Liver (tissue), 8 donors: ENCODE measurements at regions not wholly inside any gene's neighbourhood (a gene's known extent, or its start where the extent isn't known, plus 50 kb on each side); places are given as distances from the start of the nearest gene placed in this dataset.

ENCODE experiments used
- DNase-seq: peaks from one replicate; pipeline ENCODE4 v3.0.0-alpha.2; 2017; ENCODE audit warnings: low spot score
- H3K27ac ChIP-seq, 2 donors: one replicate each; pipeline ENCODE4 v1.7.0; 2013; ENCODE audit warnings: inconsistent platforms in 2 of 2, low read length in 2 of 2, control low read depth in 1 of 2, low read depth in 1 of 2, mild to moderate bottlenecking in 1 of 2
- H3K27me3 ChIP-seq, 4 donors: one replicate each; pipeline versions ENCODE4 v1.6.1 to v1.7.0; 2013; ENCODE audit warnings: low read length in 3 of 4, inconsistent platforms in 1 of 4, mild to moderate bottlenecking in 1 of 4, moderate library complexity in 1 of 4; ENCODE audit not compliant: control insufficient read depth in 4 of 4, insufficient read depth in 4 of 4
- H3K36me3 ChIP-seq, 4 donors: one replicate each; pipeline versions ENCODE4 v1.6.1 to v1.7.0; 2013; ENCODE audit warnings: low read length in 3 of 4, mild to moderate bottlenecking in 3 of 4, low read depth in 1 of 4, moderate library complexity in 1 of 4; ENCODE audit not compliant: control insufficient read depth in 4 of 4, insufficient read depth in 3 of 4
- H3K4me1 ChIP-seq, 4 donors: one replicate each; pipeline versions ENCODE4 v1.6.1 to v1.7.0; 2013; ENCODE audit warnings: low read length in 3 of 4, mild to moderate bottlenecking in 3 of 4, moderate library complexity in 1 of 4; ENCODE audit not compliant: control insufficient read depth in 4 of 4, insufficient read depth in 4 of 4
- H3K4me3 ChIP-seq, 3 donors: one replicate each; pipeline versions ENCODE4 v1.6.1 to v1.7.0; 2013; ENCODE audit warnings: low read length in 3 of 3, control low read depth in 1 of 3, low read depth in 1 of 3, mild to moderate bottlenecking in 1 of 3
- H3K9ac ChIP-seq, 2 donors: one replicate each; pipeline ENCODE4 v1.7.0; 2013; ENCODE audit warnings: low read length in 2 of 2, mild to moderate bottlenecking in 2 of 2, moderate library complexity in 2 of 2, control low read depth in 1 of 2, low read depth in 1 of 2
- H3K9me3 ChIP-seq, 4 donors: one replicate each; pipeline versions ENCODE4 v1.6.1 to v1.7.0; 2013; ENCODE audit warnings: low read length in 3 of 4; ENCODE audit not compliant: control insufficient read depth in 4 of 4
- EGR1 ChIP-seq, 2 donors: IDR thresholded peaks; 2 replicates each; pipeline ENCODE4 v1.6.1; 2016 to 2018; ENCODE audit warnings: antibody characterized with exemption in 2 of 2, low read depth in 2 of 2
- FOXA1 ChIP-seq: IDR thresholded peaks from 2 replicates; pipeline ENCODE4 v1.6.1; 2016; ENCODE audit warnings: antibody characterized with exemption
- FOXA2 ChIP-seq: IDR thresholded peaks from 2 replicates; pipeline ENCODE4 v1.6.1; 2016; ENCODE audit warnings: antibody characterized with exemption
- GABPA ChIP-seq, 2 donors: IDR thresholded peaks in 1 of 2; conservative IDR thresholded peaks in 1 of 2; 2 replicates each; pipeline ENCODE4 v1.6.1; 2016; ENCODE audit warnings: antibody characterized with exemption in 2 of 2, mild to moderate bottlenecking in 1 of 2, moderate library complexity in 1 of 2
- HNF4A ChIP-seq, 2 donors: conservative IDR thresholded peaks; 2 replicates each; pipeline ENCODE4 v1.6.1; 2016; ENCODE audit warnings: antibody characterized with exemption in 2 of 2, mild to moderate bottlenecking in 2 of 2
- HNF4G ChIP-seq: IDR thresholded peaks from 2 replicates; pipeline ENCODE4 v1.6.1; 2016; ENCODE audit warnings: antibody characterized with exemption
- JUND ChIP-seq, 2 donors: IDR thresholded peaks; 2 replicates each; pipeline ENCODE4 v1.6.1; 2016; ENCODE audit warnings: antibody characterized with exemption in 2 of 2
- NR2F2 ChIP-seq: IDR thresholded peaks from 2 replicates; pipeline ENCODE4 v1.6.1; 2016; ENCODE audit warnings: antibody characterized with exemption
- RAD21 ChIP-seq, 2 donors: IDR thresholded peaks; 2 replicates each; pipeline ENCODE4 v1.6.1; 2016; ENCODE audit warnings: antibody characterized with exemption in 2 of 2, mild to moderate bottlenecking in 2 of 2
- RXRA ChIP-seq, 2 donors: IDR thresholded peaks; 2 replicates each; pipeline ENCODE4 v1.6.1; 2017 to 2018; ENCODE audit warnings: antibody characterized with exemption in 2 of 2, mild to moderate bottlenecking in 1 of 2
- SP1 ChIP-seq: IDR thresholded peaks from 2 replicates; pipeline ENCODE4 v1.6.1; 2018; ENCODE audit warnings: antibody characterized with exemption, mild to moderate bottlenecking
- TAF1 ChIP-seq: conservative IDR thresholded peaks from 2 replicates; pipeline ENCODE4 v1.6.1; 2016; ENCODE audit warnings: antibody characterized with exemption, mild to moderate bottlenecking
- YY1 ChIP-seq: IDR thresholded peaks from 2 replicates; pipeline ENCODE4 v1.6.1; 2016; ENCODE audit warnings: antibody characterized with exemption, mild to moderate bottlenecking
- WGBS: extraction: QIAGEN DNeasy Blood & Tissue Kit; methylation state at CpG from one replicate; pipeline ENCODE4 v1.1.7; 2013; 5-methylcytosine and 5-hydroxymethylcytosine counted together
- TF ChIP-seq, protein P1 (sequence below): IDR thresholded peaks from 2 replicates; pipeline ENCODE4 v1.6.1; 2016; ENCODE audit warnings: antibody characterized with exemption
- TF ChIP-seq, protein P2 (sequence below): IDR thresholded peaks from 2 replicates; pipeline ENCODE4 v1.6.1; 2016; ENCODE audit warnings: antibody characterized with exemption
- TF ChIP-seq, protein P3 (sequence below): IDR thresholded peaks from 2 replicates; pipeline ENCODE4 v1.6.1; 2016; ENCODE audit warnings: antibody characterized with exemption, mild to moderate bottlenecking
- TF ChIP-seq, protein P4 (sequence below): fragments of 150-350 bp; IDR thresholded peaks from 2 replicates; pipeline ENCODE4 v1.5.1; 2017; ENCODE audit warnings: improper control_type of control experiment, low read depth, low read length; ENCODE audit not compliant: missing input control
- donor health status: healthy.
- donor health status: healthy.
- donor health status: healthy.
- donor health status: healthy.
- donor health status: healthy.

DNA sequence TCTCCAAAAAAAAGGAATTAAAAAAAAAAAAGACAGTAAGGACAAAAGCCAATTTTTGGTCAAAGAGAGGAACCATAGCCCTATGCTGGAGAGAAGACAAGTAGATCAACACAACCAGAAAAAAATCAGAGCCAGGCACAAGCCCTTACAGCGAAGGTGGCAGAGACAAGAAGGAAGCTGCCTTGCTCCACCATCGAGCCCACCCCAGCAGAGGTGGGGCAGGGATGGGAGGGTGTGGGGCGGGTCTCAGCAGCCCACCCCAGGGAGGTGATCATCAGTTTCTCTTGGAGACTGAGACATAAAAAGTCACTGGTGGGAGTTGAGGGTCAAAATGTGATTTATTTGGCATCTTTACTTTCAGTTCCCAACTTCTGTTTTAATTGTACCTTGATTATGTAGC lies 332.4 kb downstream of the FOXO1 start:
- H3K27ac ChIP-seq, result no peak overlapping the region
- no peak for DNase-seq
- H3K9ac ChIP-seq, result no peak overlapping the region
- 95% methylated on average over 3 of the region's 3 CpGs for WGBS
- H3K4me3 ChIP-seq, result no peak overlapping the region
- peaks cover 13 to 20% (median 13%) of the 10 kb centered on the region in 4 donors for H3K4me1 ChIP-seq
- H3K27me3 ChIP-seq, result no peaks in the 10 kb centered on the region
- H3K9me3 ChIP-seq, result no peaks in the 10 kb centered on the region
- no peaks in the 10 kb centered on the region for H3K36me3 ChIP-seq
- TF ChIP-seq EGR1 (IDR thresholded peaks at IDR 0.05; ENCODE audit: low read depth in 2 of 2), result no peak
- TF ChIP-seq, protein P1, sequence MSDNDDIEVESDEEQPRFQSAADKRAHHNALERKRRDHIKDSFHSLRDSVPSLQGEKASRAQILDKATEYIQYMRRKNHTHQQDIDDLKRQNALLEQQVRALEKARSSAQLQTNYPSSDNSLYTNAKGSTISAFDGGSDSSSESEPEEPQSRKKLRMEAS, result no peak
- TF ChIP-seq, protein P2, sequence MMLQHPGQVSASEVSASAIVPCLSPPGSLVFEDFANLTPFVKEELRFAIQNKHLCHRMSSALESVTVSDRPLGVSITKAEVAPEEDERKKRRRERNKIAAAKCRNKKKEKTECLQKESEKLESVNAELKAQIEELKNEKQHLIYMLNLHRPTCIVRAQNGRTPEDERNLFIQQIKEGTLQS, result no peak
- TF ChIP-seq GABPA (IDR thresholded peaks at IDR 0.05 in 1 of 2, conservative IDR thresholded peaks at IDR 0.05 in 1 of 2), result no peak
- TF ChIP-seq HNF4A (conservative IDR thresholded peaks at IDR 0.05), result no peak
- TF ChIP-seq HNF4G, result no peak
- no peak for TF ChIP-seq TAF1

DNA sequence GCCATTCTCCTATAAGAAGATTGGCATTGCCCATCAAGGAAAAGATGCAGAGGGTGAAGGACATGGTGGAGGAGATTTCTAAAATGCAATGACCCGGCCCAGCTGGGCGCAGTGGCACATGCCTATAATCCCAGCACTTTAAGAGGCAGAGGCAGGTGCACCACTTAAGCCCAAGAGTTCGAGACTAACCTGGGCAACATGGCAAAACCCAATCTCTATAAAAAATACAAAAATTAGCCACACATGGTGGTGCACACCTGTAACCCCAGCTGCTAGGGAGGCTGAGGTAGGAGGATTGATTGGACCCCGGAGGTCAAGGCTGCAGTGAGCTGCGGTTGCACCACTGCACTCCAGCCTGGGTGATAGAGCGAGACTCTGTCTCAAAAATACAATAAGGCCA lies 331.8 kb downstream of the FOXO1 start:
- Histone ChIP-seq H3K27ac (no peak overlapping the region), H3K9ac (no peak overlapping the region), H3K27me3 (no peaks in the 10 kb centered on the region), H3K36me3 (no peaks in the 10 kb centered on the region), H3K4me3 (no peak overlapping the region), H3K4me1 (peaks cover 13 to 20% (median 13%) of the 10 kb centered on the region in 4 donors), H3K9me3 (no peaks in the 10 kb centered on the region)
- WGBS, result 96% methylated on average over 6 of the region's 6 CpGs
- DNase-seq, result no peak
- TF ChIP-seq, protein P3, sequence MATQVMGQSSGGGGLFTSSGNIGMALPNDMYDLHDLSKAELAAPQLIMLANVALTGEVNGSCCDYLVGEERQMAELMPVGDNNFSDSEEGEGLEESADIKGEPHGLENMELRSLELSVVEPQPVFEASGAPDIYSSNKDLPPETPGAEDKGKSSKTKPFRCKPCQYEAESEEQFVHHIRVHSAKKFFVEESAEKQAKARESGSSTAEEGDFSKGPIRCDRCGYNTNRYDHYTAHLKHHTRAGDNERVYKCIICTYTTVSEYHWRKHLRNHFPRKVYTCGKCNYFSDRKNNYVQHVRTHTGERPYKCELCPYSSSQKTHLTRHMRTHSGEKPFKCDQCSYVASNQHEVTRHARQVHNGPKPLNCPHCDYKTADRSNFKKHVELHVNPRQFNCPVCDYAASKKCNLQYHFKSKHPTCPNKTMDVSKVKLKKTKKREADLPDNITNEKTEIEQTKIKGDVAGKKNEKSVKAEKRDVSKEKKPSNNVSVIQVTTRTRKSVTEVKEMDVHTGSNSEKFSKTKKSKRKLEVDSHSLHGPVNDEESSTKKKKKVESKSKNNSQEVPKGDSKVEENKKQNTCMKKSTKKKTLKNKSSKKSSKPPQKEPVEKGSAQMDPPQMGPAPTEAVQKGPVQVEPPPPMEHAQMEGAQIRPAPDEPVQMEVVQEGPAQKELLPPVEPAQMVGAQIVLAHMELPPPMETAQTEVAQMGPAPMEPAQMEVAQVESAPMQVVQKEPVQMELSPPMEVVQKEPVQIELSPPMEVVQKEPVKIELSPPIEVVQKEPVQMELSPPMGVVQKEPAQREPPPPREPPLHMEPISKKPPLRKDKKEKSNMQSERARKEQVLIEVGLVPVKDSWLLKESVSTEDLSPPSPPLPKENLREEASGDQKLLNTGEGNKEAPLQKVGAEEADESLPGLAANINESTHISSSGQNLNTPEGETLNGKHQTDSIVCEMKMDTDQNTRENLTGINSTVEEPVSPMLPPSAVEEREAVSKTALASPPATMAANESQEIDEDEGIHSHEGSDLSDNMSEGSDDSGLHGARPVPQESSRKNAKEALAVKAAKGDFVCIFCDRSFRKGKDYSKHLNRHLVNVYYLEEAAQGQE, result no peak

DNA sequence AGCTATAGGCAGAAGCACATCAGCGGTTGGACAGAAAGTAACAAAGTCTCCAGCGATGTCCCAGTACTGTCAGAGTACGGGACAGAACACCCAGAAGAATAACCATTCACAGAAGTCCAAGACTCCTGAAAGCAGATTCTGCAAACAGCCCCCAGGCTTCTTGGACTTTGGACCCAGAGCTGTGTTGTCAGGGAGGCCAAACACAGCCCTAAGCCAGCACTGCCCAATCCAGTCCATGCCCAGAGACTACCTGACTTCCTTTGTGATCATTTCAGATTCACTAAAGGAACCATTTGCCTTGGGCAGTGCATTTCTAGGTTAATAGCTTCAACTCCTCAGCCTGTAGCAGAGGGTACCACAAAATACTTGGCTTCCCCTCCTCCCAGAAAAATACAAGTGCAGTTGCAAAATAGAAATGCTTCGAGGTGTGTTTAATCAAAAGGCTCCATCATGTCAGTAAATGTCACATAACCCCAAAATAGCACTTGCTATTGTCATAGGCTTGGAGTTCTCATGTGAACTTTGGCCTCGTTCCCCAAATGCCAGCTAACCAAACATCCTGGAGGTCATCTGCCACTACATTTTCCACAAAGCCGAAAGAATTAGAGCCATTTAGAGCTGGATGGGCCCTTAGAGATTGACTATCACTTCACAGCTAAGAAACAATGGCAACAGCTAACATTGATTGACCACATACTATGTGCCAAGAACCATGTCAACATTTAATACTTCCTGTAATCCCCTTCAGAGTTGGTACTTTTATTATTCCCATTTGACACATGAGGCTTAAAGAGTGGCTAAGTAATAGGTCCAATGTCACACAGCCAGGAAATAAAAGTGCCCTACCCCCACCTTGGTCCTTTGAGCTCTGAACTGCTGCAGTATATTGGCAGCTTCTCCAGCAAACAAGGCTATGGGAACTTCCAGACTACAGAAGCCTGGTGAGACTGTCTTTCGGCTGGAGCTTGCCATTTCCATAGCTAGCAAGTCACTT lies 329.9 kb downstream of the FOXO1 start:
- TF ChIP-seq RXRA (IDR thresholded peaks at IDR 0.05) (peak; percentile 87 to 90), SP1 (peak; percentile 90), RAD21 (IDR thresholded peaks at IDR 0.05) (peak; percentile 31 to 45), FOXA1 (no peak), NR2F2 (peak; percentile 27), YY1 (peak; percentile 25), HNF4A (conservative IDR thresholded peaks at IDR 0.05) (peak; percentile 52 to 83), TAF1 (no peak), FOXA2 (peak; percentile 43), HNF4G (peak; percentile 47), JUND (IDR thresholded peaks at IDR 0.05) (peak in 1 of 2 donors; percentile 69)
- TF ChIP-seq, protein P3, result peak; percentile 42
- TF ChIP-seq, protein P4, sequence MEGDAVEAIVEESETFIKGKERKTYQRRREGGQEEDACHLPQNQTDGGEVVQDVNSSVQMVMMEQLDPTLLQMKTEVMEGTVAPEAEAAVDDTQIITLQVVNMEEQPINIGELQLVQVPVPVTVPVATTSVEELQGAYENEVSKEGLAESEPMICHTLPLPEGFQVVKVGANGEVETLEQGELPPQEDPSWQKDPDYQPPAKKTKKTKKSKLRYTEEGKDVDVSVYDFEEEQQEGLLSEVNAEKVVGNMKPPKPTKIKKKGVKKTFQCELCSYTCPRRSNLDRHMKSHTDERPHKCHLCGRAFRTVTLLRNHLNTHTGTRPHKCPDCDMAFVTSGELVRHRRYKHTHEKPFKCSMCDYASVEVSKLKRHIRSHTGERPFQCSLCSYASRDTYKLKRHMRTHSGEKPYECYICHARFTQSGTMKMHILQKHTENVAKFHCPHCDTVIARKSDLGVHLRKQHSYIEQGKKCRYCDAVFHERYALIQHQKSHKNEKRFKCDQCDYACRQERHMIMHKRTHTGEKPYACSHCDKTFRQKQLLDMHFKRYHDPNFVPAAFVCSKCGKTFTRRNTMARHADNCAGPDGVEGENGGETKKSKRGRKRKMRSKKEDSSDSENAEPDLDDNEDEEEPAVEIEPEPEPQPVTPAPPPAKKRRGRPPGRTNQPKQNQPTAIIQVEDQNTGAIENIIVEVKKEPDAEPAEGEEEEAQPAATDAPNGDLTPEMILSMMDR, result no peak
- 53% methylated on average over 7 of the region's 7 CpGs for WGBS
- Histone ChIP-seq H3K4me1 (peaks cover 13 to 23% (median 17%) of the 10 kb centered on the region in 4 donors), H3K27ac (peak overlapping the region; percentile 17 to 37), H3K27me3 (no peaks in the 10 kb centered on the region), H3K36me3 (no peaks in the 10 kb centered on the region), H3K4me3 (no peak overlapping the region), H3K9ac (no peak overlapping the region), H3K9me3 (no peaks in the 10 kb centered on the region)
- no peak for DNase-seq
